Stomach (tissue), 4 donors: ENCODE measurements at regions not wholly inside any gene's neighbourhood (a gene's known extent, or its start where the extent isn't known, plus 50 kb on each side); places are given as distances from the start of the nearest gene placed in this dataset.

Source experiments
- CTCF ChIP-seq, 7 experiments: fragments of 450-650 bp in 4 of 7; fragments of 200-600 bp in 3 of 7; sonication (generic) in 3 of 7; IDR thresholded peaks; one replicate each; pipeline ENCODE4 v1.5.1; 2016 to 2019; ENCODE audit warnings: antibody characterized with exemption in 7 of 7, control low read depth in 2 of 7, mild to moderate bottlenecking in 1 of 7
- POLR2A ChIP-seq, 4 donors: fragments of 450-650 bp; IDR thresholded peaks; one replicate each; pipeline ENCODE4 v1.6.1; 2016; ENCODE audit warnings: antibody characterized with exemption in 4 of 4, control low read depth in 2 of 4, mild to moderate bottlenecking in 1 of 4, moderate library complexity in 1 of 4

GRCh38 chr21:30953605-30954004 is 72.2 kb upstream of the KRTAP11-1 start:
- no peak for TF ChIP-seq CTCF (IDR thresholded peaks at IDR 0.05)
- no peak for TF ChIP-seq POLR2A (IDR thresholded peaks at IDR 0.05)
